WTC11 (cell line): ENCODE measurements at regions not wholly inside any gene's neighbourhood (a gene's known extent, or its start where the extent isn't known, plus 50 kb on each side); places are given as distances from the start of the nearest gene placed in this dataset.

ENCODE experiments used
- MXD4 ChIP-seq: fragments of 250-450 bp; sonication (Bioruptor Pico); IDR thresholded peaks from 2 replicates; pipeline ENCODE4 v1.8.0; 2021; ENCODE audit warnings: mild to moderate bottlenecking, moderate library complexity, borderline replicate concordance
- TF ChIP-seq, protein P1 (sequence below): sonication (generic); formaldehyde crosslinking; IDR thresholded peaks from 2 replicates; pipeline ENCODE4 v1.8.0; 2023; ENCODE audit warnings: missing genetic modification reagents, mild to moderate bottlenecking, borderline replicate concordance

DNA sequence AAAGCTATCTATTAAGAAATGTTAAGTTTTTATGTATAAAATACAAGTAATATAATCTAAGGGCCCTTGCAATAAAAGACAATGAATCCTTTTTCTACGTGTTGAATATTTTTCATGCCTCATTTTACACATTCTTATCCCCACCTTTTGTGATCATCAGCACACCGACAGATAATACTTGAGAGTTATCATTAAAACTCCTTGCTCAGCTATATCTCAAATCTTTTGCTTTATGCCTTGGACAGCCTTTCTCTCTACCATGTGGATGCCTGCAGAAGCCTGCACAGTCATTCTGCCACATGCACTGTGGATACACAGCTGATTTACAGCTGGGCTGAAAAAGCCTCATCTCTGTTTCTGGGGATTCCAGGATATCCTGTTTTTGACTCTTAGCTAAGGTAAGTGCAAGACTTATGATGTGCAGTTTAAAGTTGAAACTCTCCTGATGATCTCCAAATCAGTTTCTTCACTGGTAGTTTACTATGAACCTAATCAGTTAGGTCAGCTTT lies 1565.1 kb downstream of the SI start:
- TF ChIP-seq, protein P1, sequence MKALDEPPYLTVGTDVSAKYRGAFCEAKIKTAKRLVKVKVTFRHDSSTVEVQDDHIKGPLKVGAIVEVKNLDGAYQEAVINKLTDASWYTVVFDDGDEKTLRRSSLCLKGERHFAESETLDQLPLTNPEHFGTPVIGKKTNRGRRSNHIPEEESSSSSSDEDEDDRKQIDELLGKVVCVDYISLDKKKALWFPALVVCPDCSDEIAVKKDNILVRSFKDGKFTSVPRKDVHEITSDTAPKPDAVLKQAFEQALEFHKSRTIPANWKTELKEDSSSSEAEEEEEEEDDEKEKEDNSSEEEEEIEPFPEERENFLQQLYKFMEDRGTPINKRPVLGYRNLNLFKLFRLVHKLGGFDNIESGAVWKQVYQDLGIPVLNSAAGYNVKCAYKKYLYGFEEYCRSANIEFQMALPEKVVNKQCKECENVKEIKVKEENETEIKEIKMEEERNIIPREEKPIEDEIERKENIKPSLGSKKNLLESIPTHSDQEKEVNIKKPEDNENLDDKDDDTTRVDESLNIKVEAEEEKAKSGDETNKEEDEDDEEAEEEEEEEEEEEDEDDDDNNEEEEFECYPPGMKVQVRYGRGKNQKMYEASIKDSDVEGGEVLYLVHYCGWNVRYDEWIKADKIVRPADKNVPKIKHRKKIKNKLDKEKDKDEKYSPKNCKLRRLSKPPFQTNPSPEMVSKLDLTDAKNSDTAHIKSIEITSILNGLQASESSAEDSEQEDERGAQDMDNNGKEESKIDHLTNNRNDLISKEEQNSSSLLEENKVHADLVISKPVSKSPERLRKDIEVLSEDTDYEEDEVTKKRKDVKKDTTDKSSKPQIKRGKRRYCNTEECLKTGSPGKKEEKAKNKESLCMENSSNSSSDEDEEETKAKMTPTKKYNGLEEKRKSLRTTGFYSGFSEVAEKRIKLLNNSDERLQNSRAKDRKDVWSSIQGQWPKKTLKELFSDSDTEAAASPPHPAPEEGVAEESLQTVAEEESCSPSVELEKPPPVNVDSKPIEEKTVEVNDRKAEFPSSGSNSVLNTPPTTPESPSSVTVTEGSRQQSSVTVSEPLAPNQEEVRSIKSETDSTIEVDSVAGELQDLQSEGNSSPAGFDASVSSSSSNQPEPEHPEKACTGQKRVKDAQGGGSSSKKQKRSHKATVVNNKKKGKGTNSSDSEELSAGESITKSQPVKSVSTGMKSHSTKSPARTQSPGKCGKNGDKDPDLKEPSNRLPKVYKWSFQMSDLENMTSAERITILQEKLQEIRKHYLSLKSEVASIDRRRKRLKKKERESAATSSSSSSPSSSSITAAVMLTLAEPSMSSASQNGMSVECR: no peak
- TF ChIP-seq MXD4 (CRISPR knock-in tag): no peak
